C4-2B (cell line): ENCODE measurements at regions not wholly inside any gene's neighbourhood (a gene's known extent, or its start where the extent isn't known, plus 50 kb on each side); places are given as distances from the start of the nearest gene placed in this dataset.

Source experiments
- H3K27ac ChIP-seq: fragments of 450-650 bp; 2 replicates; pipeline ENCODE4 v1.5.1; 2017
- CTCF ChIP-seq: fragments of 450-650 bp; conservative IDR thresholded peaks from 2 replicates; pipeline ENCODE4 v1.5.1; 2017; ENCODE audit warnings: mild to moderate bottlenecking
- ZFX ChIP-seq: fragments of 450-650 bp; IDR thresholded peaks from 2 replicates; pipeline ENCODE4 v1.6.1; 2017

GRCh38 chr3:197428117-197428801, 127.5 kb downstream of the BDH1 start:
- no peak for TF ChIP-seq ZFX
- no peak for TF ChIP-seq CTCF
- no peak overlapping the region for H3K27ac ChIP-seq

DNA sequence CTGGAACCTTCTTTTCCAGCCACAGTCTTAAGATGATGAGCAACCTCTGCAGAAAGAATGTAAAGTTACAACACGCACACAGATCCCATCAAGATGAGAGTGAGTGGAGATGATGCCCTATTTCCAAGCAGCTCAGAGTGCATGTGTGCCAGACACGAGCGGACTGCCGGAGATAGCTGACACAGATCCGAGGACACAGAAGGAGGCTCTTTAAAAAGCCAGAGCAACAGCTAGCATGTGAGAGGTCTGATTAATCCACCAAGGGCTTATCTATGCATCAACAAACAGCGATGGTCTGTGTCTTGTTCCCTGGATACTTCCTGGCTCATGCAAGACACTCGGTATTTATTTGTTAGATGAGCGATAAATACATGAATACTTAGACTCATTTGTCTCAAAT, 128.6 kb upstream of the DLG1 start:
- no peak overlapping the region for H3K27ac ChIP-seq
- TF ChIP-seq CTCF (no peak), ZFX (no peak)

- no peak overlapping the region for H3K27ac ChIP-seq
- TF ChIP-seq CTCF (no peak), ZFX (no peak)
Measured at GRCh38 chr3:197426121-197426566, 127.7 kb upstream of the DLG1 start.

GRCh38 chr3:197425485-197426120, 127.2 kb upstream of the DLG1 start:
- TF ChIP-seq ZFX (no peak), CTCF (no peak)
- H3K27ac ChIP-seq: no peak overlapping the region

DNA sequence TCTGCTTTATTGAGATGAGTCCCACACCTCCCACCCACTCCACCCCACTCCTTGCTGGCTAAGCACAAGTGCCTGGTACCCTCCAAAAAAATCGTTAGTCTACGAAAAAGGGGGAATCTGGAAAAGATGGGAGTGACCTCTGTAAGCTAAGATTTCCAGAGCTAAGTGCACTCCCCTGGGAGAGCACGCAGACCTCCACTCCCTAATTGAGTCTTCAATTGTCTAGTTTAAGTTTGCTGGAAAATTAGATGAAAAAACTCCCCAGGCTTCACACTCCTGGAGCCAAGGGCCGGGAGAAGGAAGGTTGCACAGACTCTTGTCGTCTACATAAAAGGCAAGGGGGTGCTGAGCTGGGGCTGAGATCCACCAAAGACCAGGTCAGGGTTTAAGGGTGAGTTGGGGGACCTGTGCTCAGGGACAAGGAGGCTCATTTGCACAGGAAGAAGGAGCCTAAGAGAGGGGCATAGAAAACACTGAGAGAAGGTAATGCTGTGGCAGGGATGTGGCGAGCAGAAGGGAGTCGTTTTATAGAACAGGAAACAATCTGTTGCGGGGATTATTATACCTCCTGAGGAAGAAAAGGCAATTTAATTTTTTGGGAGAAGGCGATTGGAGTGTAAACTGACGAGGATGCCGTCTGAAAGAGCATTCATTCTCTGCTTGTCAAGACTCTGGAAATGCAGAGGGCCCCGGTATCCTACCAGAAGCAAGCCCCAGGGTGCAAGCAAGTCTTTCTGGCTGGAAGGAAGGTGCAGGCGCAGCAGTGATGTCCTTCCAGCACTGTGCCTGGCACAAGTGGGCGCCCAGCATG, 126.5 kb upstream of the DLG1 start:
- TF ChIP-seq CTCF: no peak
- TF ChIP-seq ZFX: no peak
- H3K27ac ChIP-seq: no peak overlapping the region

GRCh38 chr3:197424266-197424665, 125.9 kb upstream of the DLG1 start:
- H3K27ac ChIP-seq: no peak overlapping the region
- no peak for TF ChIP-seq ZFX
- no peak for TF ChIP-seq CTCF

DNA sequence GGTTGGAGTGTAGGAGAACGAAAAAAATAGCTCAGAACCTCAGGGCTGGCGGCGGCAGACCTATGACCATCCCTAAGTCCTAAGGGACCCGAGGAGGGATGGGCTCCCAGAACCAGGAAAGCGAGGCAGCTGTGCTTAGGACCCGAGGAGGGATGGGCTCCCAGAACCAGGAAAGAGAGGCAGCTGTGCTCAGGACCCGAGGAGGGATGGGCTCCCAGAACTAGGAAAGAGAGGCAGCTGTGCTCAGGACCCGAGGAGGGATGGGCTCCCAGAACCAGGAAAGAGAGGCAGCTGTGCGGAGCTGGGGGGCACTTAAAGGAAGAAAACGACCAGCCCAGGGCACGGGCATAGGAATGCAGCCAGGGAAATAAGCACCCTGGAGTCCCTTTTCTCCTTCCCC, 125.0 kb upstream of the DLG1 start:
- TF ChIP-seq ZFX (no peak), CTCF (no peak)
- no peak overlapping the region for H3K27ac ChIP-seq
